SK-N-MC (cell line): ENCODE measurements at regions not wholly inside any gene's neighbourhood (a gene's known extent, or its start where the extent isn't known, plus 50 kb on each side); places are given as distances from the start of the nearest gene placed in this dataset.

Source experiments
- EZH2 ChIP-seq: fragments of 200-600 bp; sonication (generic); IDR thresholded peaks from one replicate; pipeline ENCODE4 v1.6.1; 2017; ENCODE audit warnings: antibody characterized with exemption
- FOXP2 ChIP-seq: optimal IDR thresholded peaks from 2 replicates; pipeline ENCODE3; 2011; ENCODE audit warnings: mild to moderate bottlenecking, moderate library complexity; ENCODE audit not compliant: insufficient read depth; ENCODE audit errors: extremely low read length, control extremely low read depth
- POLR2AphosphoS5 ChIP-seq: IDR thresholded peaks from 2 replicates; pipeline ENCODE4 v1.6.1; 2012; ENCODE audit warnings: mild to moderate bottlenecking, low read depth, low read length, borderline replicate concordance

DNA sequence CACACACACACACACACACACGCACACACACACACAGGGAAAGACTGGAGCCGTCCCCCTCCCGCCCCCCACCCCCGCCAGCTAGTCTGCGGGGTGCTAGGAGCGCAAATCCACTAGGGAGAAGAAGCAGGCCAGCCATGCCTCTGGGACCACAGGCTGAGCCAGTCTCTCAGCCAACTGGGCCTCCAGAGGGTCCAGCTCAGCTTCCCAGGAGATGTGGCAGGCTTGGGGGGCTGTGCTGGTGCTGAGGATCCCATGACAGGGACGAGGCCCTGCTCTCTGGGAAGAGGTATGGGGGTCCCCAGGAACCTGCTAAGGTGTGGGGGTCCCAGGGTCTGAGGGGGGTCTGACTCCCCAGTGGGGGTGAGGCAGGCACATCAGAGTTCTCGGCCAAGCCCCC lies 133.5 kb downstream of the NCOR2 start:
- TF ChIP-seq FOXP2 (no peak), POLR2AphosphoS5 (no peak), EZH2 (no peak)
